Activated CD8-positive, alpha-beta memory T cell treated with anti-CD3 and anti-CD28 coated beads, Interleukin-2, amount 50 U/mL, for 24 hours (primary cell): ENCODE measurements at regions not wholly inside any gene's neighbourhood (a gene's known extent, or its start where the extent isn't known, plus 50 kb on each side); places are given as distances from the start of the nearest gene placed in this dataset.
"Not testable (repeated sequence)": the region's sequence is repeated elsewhere in the genome, so short reads cannot be mapped to it uniquely, and the experiment has no call there.

ENCODE experiments used
- DNase-seq: peaks from one replicate; pipeline ENCODE4 v3.0.0-alpha.2; 2020; ENCODE audit errors: extremely low read depth

DNA sequence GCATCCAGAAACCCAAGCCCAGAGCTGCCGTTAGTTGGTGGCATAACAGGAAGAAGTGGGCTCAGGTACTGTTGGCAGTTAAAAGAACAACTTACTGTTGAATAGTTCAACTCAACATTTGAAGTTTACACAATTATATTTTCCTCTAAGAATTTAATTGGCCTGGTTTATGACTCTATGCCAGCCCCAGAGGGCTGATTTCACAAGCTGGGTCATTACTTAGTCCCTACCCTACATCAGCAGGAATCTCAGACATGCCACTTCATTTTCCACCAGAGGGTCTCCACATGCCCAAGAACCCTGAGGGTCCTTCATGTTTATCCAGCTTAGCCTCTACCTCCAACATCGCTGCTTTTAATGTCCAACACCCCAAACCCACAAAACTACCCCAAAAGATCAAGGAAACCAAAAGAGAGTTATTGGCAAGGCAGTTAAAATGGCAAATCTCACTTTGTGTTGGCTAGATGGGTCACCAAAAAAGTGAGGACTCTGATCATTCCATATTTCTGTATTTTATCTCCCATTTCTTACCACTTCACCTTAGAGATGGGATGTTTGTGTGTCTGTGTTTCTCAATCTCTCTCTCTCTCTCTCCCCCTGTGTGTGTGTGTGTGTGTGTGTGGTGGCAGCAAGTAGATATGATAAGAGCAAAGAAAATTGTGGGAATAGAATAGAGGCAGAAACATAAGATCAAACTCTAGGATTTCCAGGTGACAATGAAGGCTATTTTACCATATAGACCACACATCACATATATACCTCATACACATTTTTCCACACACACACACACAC is 112.5 kb upstream of the TBX18 start:
- no peak for DNase-seq

DNA sequence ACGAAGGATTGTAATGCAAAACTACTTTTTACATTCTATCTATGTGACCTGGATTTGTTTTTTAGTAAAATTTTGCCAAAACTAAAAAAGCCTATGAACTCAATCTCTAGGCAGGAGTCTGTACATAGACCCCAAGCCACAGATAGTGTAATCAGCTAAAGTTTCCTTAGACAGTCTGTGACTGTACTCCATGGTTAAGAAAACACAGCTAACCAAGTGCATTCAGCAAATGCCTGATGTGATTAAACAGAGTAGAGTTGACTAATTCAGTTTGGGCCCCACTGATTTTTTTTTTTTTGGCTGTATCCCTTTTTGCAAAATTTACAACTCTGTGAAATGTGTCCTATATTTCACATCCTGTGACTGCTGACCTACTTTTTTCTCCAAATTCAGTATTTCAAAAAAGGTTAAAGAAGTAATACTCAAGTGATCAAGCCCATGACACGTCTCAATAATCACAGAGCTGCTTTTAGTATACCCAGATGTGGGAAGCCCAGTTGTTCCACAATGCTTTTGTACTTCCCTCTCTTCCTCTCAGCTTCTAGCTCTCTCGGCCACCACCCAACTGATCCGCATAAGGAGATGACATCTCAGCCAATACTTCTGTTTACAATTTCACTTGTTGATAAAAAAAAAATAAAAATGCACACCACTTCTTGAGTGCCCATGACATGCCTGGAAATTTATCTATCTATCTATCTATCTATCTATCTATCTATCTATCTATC is 108.8 kb upstream of the TBX18 start:
- no peak for DNase-seq

GRCh38 chr6:84871925-84872324 is 107.5 kb upstream of the TBX18 start:
- DNase-seq, result no peak

- no peak for DNase-seq
Observed at GRCh38 chr6:84870672-84871071, 106.3 kb upstream of the TBX18 start.

GRCh38 chr6:84868149-84868548 is 103.8 kb upstream of the TBX18 start:
- no peak for DNase-seq

- no peak for DNase-seq
Observed at GRCh38 chr6:84867521-84867920, 103.1 kb upstream of the TBX18 start.

GRCh38 chr6:84866715-84867114 is 102.3 kb upstream of the TBX18 start:
- no peak for DNase-seq

DNA sequence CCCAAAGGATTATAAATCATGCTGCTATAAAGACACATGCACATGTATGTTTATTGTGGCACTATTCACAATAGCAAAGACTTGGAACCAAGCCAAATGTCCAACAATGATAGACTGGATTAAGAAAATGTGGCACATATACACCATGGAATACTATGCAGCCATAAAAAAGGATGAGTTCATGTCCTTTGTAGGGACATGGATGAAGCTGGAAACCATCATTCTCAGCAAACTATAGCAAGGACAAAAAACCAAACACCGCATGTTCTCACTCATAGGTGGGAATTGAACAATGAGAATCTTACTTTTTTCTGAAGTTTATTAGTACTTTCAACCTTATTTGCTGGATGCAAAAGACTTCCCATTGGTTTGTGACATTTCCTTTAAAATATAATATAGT is 101.0 kb upstream of the TBX18 start:
- DNase-seq, result not testable (repeated sequence)

- DNase-seq, result no peak
Observed at GRCh38 chr6:84862843-84863242, 98.4 kb upstream of the TBX18 start.

GRCh38 chr6:84860920-84861319 is 96.5 kb upstream of the TBX18 start:
- DNase-seq, result no peak

- no peak for DNase-seq
Observed at GRCh38 chr6:84860509-84860908, 96.1 kb upstream of the TBX18 start.

DNA sequence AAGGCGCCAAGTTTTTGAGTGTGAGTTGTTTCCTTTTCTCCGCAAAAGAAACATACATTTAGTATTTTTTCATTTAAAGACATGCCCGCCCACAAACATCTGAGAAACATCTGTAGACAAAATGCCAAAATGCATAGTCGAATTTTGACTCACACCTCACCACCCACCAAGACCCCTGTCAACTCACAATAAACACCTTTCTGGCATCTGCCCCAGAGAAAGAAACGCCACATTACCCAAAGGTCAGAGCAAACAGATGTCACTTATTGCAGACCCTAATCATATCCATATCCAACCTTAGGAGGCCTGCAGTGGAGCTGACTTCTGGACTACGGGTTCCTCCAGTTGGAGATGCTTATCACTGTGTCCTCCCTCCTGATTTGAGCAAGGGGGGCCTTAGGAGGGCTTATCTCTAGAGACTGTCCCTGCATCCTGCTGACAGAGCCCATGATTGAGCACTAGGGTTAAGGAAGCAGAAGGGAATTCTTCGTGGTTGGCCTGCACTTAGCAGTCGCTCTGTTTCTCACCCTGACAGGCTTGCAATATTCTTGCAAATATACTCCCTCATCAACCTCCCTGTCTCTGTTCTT is 90.5 kb upstream of the TBX18 start:
- DNase-seq, result no peak

GRCh38 chr6:84853901-84854300 is 89.5 kb upstream of the TBX18 start:
- no peak for DNase-seq

DNA sequence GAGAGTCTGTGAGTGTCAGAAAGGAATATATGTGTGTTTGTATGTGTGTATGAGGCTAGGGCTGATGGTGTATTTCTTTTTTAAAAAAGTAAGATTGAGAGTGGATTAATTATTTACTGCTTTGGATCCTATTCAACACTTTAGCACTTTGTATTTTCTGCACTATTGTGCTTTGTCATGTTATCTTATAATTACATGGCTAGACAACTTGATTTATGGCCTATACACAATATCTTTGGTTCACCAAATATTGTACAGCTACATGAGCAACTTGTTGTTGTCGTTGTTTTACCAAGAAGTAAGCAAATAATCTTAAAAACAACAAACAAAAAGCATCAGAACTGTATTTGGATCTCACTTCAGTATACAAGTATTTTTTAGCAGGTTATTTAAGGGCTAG is 84.6 kb upstream of the TBX18 start:
- DNase-seq, result no peak

GRCh38 chr6:84847390-84848160 is 83.2 kb upstream of the TBX18 start:
- DNase-seq, result no peak

GRCh38 chr6:84842525-84843166 is 78.2 kb upstream of the TBX18 start:
- DNase-seq, result no peak

- DNase-seq, result not testable (repeated sequence)
Observed at GRCh38 chr6:84837068-84837866, 72.9 kb upstream of the TBX18 start.

DNA sequence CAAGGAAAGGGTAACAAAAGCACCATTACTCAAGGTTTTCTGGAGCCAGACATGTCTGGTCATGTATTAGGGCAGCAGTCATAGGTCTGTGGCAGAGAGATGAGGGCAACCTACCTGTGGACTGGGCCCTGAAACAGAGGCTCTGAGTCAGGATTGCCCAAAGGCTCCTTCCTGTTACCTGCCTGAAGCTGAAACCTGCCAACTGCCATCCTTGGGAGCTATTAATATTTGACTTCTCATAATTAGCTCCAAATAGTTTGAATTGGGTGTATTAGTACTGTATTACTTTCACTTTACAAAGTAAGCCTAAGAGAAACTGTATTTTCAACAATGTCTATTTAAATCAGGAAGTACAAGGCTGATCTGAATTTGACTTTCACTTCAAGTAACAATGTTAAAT is 72.0 kb upstream of the TBX18 start:
- no peak for DNase-seq

GRCh38 chr6:84835340-84835739 is 70.9 kb upstream of the TBX18 start:
- DNase-seq, result no peak

DNA sequence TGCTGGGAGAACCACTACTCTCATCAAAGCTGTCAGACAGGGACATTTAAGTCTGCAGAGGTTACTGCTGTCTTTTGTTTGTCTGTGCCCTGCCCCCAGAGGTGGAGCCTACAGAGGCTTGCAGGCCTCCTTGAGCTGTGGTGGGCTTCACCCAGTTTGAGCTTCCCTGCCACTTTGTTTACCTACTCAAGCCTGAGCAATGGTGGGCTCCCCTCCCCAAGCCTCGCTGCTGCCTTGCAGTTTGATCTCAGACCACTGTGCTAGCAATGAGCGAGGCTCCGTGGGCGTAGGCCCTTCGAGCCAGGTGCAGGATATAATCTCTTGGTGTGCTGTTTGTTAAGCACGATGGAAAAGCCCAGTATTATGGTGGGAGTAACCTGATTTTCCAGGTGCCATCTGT is 67.5 kb upstream of the TBX18 start:
- not testable (repeated sequence) for DNase-seq

- DNase-seq, result no peak
Observed at GRCh38 chr6:84825461-84825860, 61.1 kb upstream of the TBX18 start.
